RKO (cell line): ENCODE measurements at regions not wholly inside any gene's neighbourhood (a gene's known extent, or its start where the extent isn't known, plus 50 kb on each side); places are given as distances from the start of the nearest gene placed in this dataset.

Experiments
- DNase-seq: peaks from one replicate; pipeline ENCODE4 v3.0.0-alpha.2; 2016; ENCODE audit warnings: low spot score

- DNase-seq: no peak
Measured at GRCh38 chr17:77364941-77365583, 224.3 kb downstream of the SEC14L1 start.

- DNase-seq: peak; percentile 35
Measured at GRCh38 chr17:77365584-77366186, 224.9 kb downstream of the SEC14L1 start.

GRCh38 chr17:77366206-77366557 lies 225.4 kb downstream of the SEC14L1 start:
- no peak for DNase-seq

- DNase-seq: no peak
Measured at GRCh38 chr17:77366558-77367245, 225.9 kb downstream of the SEC14L1 start.

GRCh38 chr17:77369544-77369971 lies 228.8 kb downstream of the SEC14L1 start:
- no peak for DNase-seq

GRCh38 chr17:77370586-77370985 lies 229.8 kb downstream of the SEC14L1 start:
- no peak for DNase-seq

- DNase-seq: no peak
Measured at GRCh38 chr17:77371117-77371887, 230.5 kb downstream of the SEC14L1 start.

- no peak for DNase-seq
Measured at GRCh38 chr17:77371888-77372443, 231.2 kb downstream of the SEC14L1 start.

GRCh38 chr17:77372444-77373298 lies 231.9 kb downstream of the SEC14L1 start:
- no peak for DNase-seq

- DNase-seq: no peak
Measured at GRCh38 chr17:77373299-77374169, 232.8 kb downstream of the SEC14L1 start.

GRCh38 chr17:77374170-77374936 lies 233.6 kb downstream of the SEC14L1 start:
- DNase-seq: no peak

GRCh38 chr17:77375108-77375916 lies 234.5 kb downstream of the SEC14L1 start:
- DNase-seq: no peak

- DNase-seq: no peak
Measured at GRCh38 chr17:77375917-77376651, 235.3 kb downstream of the SEC14L1 start.

- DNase-seq: no peak
Measured at GRCh38 chr17:77376795-77377709, 236.3 kb downstream of the SEC14L1 start.

GRCh38 chr17:77377710-77378235 lies 237.0 kb downstream of the SEC14L1 start:
- DNase-seq: no peak

- DNase-seq: no peak
Measured at GRCh38 chr17:77378318-77379064, 237.7 kb downstream of the SEC14L1 start.
